NCI-H1694 (cell line): ENCODE measurements at regions not wholly inside any gene's neighbourhood (a gene's known extent, or its start where the extent isn't known, plus 50 kb on each side); places are given as distances from the start of the nearest gene placed in this dataset.
A peak's percentile ranks its signal among the peaks of the same experiment; 100 is the strongest.
"Not testable (repeated sequence)": the region's sequence is repeated elsewhere in the genome, so short reads cannot be mapped to it uniquely, and the experiment has no call there.

Experiments used
- DNase-seq: peaks from one replicate; lab custom pipeline; 2025; lab: John Stamatoyannopoulos, UW

GRCh38 chr1:96187020-96187419 is 534.6 kb upstream of the PTBP2 start:
- no peak for DNase-seq

- DNase-seq: no peak
Measured at GRCh38 chr1:96191165-96191564, 530.4 kb upstream of the PTBP2 start.

DNA sequence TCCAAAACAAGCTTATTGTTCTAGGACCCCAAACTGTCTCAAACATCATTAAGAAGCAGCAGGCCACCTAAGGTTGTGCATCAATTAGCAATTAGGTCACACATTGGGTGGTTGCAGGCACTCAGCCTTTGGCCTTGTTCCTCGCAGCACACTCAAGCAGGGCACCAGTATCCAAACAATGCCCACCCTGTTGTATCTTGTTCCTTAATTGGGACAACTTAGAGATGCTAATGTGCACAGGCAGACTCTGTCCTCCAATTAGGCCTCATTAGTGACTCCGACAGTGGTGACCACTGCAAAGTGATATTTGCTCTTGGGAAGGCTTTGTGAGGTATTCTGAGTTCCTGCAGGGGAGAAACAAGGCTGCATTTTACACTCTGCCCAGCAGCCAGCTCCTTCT is 515.1 kb upstream of the PTBP2 start:
- no peak for DNase-seq

DNA sequence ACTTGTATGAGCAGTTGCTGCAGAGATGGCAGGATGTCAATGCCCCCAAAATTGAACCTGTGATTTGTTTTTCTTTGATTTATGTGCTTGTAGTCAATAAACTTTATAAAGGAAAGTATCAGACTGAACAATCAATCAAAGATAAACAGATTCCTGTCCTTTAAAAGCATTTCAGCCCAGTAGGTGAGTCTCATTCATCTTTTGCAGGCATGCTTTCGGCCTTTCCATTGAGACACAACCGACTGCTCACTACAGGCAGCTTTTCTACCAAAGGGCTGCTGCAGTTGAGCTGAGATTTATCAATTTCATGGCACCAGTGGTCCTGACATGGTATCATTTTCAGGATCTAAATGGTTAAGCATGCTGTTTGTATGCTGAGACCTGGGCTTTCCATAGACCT is 513.6 kb upstream of the PTBP2 start:
- no peak for DNase-seq

GRCh38 chr1:96208428-96208827 is 513.2 kb upstream of the PTBP2 start:
- no peak for DNase-seq

- no peak for DNase-seq
Measured at GRCh38 chr1:96210054-96210453, 511.5 kb upstream of the PTBP2 start.

- no peak for DNase-seq
Measured at GRCh38 chr1:96211202-96211601, 510.4 kb upstream of the PTBP2 start.

GRCh38 chr1:96214982-96215381 is 506.6 kb upstream of the PTBP2 start:
- DNase-seq: no peak

DNA sequence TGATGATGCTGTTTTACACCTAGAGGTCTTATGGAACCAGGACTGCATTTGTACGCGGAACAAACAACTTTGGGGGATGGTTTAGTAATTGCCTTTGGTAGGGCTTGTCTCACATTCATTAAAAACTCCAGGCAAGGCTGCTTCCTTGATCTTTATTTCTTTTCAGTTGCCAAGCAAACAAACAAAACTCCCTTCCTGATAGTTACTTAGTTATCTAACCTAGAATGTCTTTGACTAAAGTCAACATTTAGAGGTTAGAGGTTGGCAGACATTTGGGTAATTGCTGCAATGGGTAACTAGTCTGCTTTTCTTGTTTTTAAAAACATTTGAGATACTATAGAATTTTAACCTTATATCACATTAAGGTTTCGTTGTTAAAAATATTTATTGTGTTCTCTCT is 500.9 kb upstream of the PTBP2 start:
- DNase-seq: no peak

DNA sequence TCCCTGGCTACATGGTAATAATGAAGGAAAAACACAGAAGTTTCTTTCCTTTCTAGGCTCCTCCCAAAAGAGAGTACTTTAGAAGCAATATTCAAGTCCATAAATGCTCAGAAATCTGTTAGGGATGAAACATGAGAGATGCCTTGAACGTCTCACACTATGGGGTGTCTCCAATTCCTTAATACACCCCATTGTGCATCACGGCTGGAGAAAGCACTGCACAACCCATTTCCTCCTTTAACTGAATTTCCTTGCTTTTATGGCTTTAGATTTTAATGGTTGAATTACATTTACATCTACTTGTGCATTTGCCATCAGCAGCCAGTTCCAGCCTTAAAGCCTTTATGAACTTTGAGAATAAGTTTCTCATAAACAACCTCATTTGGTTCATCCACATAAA is 498.9 kb upstream of the PTBP2 start:
- no peak for DNase-seq

DNA sequence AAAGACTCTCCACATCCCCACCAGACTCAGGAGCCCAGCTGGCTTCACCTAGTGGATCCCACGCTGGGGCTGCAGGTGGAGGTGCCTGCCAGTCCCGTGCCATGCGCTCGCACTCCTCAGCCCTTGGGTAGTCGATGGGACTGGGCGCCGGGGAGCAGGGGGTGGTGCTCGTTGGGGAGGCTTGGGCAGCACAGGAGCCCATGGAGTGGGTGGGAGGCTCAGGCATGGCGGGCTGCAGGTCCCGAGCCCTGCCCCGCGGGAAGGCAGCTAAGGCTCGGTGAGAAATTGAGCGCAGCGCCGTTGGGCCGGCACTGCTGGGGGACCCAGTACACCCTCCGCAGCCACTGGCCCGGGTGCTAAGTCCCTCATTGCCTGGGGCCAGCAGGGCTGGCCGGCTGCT is 497.4 kb upstream of the PTBP2 start:
- DNase-seq: not testable (repeated sequence)

DNA sequence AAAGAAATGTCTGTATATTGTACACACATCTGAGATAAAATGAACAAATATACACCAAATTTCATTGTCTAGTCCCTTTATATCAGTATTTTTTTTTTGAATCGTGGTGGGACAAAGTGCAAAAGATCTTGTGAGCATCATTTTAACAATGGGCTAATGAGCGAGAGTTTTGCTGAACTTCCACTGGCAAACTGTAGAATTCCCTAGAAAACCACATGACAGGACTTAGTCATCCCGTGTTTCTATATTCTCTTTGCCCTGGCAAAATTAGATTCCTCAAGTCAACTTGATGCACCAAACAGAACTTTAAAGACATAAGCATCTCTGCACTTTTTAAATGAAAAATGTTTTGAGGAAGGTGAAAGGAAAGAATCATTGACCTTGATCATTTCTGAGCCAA is 488.2 kb upstream of the PTBP2 start:
- no peak for DNase-seq

DNA sequence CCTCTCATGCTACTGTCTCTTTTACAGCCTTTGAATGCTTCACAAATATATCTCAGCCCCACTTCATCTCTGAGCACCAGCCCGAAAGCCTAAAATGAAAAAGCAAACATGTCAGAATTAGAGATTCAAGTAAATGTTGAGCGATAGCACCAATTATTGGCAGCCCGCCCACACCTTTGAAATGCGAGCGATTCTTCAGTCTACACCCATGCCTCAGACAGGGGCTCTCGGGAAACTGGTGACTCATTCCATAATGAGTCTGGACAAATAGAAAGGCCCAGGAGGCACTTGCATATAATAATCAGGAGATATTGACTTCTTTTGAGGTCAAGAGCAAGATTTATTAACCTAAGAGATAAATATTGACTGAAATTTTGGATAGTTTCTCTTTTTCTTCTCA is 487.3 kb upstream of the PTBP2 start:
- no peak for DNase-seq

DNA sequence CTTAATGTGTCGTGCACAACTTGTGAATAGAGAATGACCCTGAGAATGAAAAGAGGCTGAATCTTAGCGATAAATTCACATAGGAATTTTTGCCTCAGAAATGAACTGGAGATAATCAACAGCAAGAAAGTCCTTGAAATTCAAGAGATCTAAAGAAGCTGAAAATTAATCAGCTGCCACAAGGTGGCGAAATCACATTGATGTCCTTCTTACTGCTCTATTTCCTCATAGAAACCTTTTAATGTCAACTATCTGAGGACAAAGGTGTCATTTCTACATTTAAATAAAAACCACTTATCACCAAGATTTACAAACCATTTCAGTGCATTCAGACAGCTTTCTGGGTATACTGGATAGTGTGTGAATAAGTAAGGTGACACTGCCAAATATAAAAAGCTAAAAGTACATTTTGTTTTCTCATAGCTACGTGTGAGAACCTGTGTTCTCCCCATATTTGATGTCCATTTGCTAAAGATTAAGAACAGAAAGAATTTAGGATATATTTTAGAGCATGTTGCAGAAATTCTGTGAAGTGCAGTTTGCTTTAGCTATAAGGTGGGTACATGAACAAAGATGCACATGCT is 485.3 kb upstream of the PTBP2 start:
- DNase-seq: peak; percentile 78

DNA sequence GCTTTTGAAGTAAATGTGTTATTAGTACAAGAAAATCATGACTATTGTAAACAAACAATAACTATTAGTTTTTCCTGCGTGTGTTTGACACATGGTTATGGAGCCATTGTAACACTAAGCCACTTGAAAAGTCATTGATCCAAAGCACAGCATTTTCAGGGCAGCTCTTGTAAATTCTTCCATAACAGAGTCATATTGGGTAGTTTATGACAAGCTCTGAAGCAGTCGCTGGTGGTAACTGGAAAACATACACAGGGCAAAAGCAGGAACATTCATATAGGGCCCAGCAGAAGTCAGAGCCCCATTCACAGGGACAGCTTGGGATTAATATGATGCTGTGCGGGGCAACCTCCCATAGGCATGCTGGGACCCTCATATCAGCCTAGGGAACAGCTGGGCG is 483.2 kb upstream of the PTBP2 start:
- DNase-seq: no peak

GRCh38 chr1:96240438-96240837 is 481.1 kb upstream of the PTBP2 start:
- no peak for DNase-seq

DNA sequence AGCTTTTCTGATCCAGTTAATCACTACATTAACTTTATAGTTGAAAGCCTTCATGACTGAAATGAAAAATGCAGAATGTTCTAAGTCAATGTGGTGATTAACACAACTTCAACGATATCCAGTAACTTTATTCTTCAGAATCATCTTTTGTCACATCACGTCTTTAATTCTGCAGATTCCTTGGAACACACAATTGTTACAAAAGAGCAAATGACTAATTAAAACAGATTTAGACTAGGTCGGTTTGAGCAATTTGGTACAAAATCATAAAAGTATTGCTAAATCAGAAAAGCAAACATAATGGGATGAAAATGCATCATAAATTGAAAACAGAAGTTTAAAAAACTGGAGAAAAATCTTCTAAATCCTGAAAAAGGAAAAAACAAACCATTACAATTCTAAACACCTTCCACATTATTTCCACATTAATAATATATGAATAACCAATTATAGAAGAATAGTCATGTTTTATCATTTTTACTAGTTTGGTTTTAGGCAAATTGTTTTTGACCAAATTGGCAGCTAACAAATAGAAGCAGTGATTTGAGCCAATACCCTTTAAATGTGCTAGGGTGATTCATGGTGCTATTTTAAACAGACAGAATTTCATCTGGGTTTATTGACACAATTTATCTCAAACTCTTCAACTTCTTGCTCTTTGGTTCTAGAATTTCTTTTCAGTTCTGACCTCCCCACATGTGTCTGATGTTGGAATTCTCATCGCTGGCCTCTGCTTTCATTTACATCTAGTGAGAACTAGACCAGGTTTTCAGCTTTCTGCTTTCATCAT is 468.1 kb upstream of the PTBP2 start:
- no peak for DNase-seq

GRCh38 chr1:96256130-96256790 is 465.3 kb upstream of the PTBP2 start:
- no peak for DNase-seq

DNA sequence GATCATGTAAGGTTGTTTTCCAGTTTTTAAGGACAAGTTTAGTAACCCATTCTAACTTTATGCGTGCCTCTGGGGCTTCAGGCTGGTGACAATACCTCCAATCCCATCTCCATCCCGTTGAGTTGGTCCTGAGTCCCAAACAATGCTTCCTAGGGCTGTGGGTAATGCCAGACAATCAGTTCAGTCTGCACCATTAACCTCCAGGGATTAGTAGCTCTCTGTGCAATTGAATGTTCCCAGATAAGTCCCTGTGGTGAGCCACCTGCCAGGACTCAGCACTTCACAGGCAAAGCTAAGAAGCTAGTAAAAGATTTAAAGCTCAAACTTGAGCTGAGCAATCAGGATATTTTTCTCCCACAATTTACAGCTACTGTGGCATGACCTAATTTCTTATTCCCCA is 462.2 kb upstream of the PTBP2 start:
- DNase-seq: no peak

- no peak for DNase-seq
Measured at GRCh38 chr1:96281491-96281890, 440.1 kb upstream of the PTBP2 start.

- DNase-seq: no peak
Measured at GRCh38 chr1:96290033-96290432, 431.6 kb upstream of the PTBP2 start.

- DNase-seq: no peak
Measured at GRCh38 chr1:96290801-96291200, 430.8 kb upstream of the PTBP2 start.

DNA sequence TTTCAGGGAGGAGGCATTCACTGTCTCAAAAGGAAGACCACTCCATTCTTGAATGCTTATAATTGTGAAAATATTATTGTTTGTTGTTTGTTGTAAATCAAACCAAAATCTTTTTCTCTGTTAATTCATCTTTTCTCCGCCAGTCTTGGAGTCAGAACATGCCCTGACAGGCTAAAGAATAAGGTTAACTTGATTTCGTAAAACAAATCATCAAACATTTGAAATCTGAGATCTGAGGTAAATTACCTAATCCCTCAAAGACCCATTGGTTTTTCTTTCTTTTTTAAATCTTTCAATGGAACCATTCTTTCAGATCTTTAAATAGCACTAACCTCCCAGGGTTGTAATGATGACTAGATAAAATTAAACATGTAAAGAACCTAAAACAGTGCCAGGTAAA is 430.1 kb upstream of the PTBP2 start:
- DNase-seq: no peak

GRCh38 chr1:96292141-96292540 is 429.4 kb upstream of the PTBP2 start:
- DNase-seq: no peak
